ENCODE measurements at regions not wholly inside any gene's neighbourhood (a gene's known extent, or its start where the extent isn't known, plus 50 kb on each side); places are given as distances from the start of the nearest gene placed in this dataset.
"Not testable (repeated sequence)": the region's sequence is repeated elsewhere in the genome, so short reads cannot be mapped to it uniquely, and the experiment has no call there.

DNA sequence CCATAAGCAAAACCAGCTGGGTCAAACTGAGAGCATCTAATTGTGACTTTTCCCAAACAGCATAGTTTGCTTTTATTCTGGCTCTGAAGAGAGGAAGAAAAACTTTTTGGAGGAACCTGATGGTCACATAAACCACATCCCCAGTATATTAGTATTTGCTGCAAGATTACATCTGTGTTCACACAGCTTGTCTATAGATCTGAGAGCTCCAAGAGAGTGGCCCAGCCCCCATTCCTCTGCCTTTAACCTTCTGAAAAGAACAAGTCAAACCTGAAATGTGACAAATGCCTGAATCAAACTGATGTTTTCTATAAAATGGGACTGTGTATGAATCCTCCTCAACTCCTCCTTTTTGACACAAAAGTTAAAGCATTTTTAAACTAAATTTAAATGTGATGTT, 435.2 kb downstream of the ZNF479 start:
- TF ChIP-seq, protein P1, sequence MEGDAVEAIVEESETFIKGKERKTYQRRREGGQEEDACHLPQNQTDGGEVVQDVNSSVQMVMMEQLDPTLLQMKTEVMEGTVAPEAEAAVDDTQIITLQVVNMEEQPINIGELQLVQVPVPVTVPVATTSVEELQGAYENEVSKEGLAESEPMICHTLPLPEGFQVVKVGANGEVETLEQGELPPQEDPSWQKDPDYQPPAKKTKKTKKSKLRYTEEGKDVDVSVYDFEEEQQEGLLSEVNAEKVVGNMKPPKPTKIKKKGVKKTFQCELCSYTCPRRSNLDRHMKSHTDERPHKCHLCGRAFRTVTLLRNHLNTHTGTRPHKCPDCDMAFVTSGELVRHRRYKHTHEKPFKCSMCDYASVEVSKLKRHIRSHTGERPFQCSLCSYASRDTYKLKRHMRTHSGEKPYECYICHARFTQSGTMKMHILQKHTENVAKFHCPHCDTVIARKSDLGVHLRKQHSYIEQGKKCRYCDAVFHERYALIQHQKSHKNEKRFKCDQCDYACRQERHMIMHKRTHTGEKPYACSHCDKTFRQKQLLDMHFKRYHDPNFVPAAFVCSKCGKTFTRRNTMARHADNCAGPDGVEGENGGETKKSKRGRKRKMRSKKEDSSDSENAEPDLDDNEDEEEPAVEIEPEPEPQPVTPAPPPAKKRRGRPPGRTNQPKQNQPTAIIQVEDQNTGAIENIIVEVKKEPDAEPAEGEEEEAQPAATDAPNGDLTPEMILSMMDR (IDR thresholded peaks at IDR 0.05) = not testable (repeated sequence)
- TF ChIP-seq POLR2AphosphoS5 (IDR thresholded peaks at IDR 0.05); POLR2A (IDR thresholded peaks at IDR 0.05); EP300 (IDR thresholded peaks at IDR 0.05; ENCODE audit: low read depth): not testable (repeated sequence)
